AG04450 (cell line): ENCODE measurements at regions not wholly inside any gene's neighbourhood (a gene's known extent, or its start where the extent isn't known, plus 50 kb on each side); places are given as distances from the start of the nearest gene placed in this dataset.
"Not testable (repeated sequence)": the region's sequence is repeated elsewhere in the genome, so short reads cannot be mapped to it uniquely, and the experiment has no call there.

Source experiments
- CTCF ChIA-PET: fragments of 300-600, 350-600 bp; formaldehyde crosslinking; extraction: SDS; loops from one replicate; lab custom pipeline; 2022; ENCODE audit warnings: antibody characterized with exemption, inconsistent platforms; lab: Charles Lee
- POLR2A ChIA-PET: fragments of 350-600 bp; formaldehyde crosslinking; extraction: SDS; loops from one replicate; lab custom pipeline; 2021; ENCODE audit warnings: antibody characterized with exemption, inconsistent platforms; lab: Yijun Ruan, JAX
- DNase-seq: peaks from one replicate; pipeline ENCODE4 v3.0.0-alpha.2; 2011; ENCODE audit warnings: low read depth, low spot score
- H3K27ac ChIP-seq: one replicate; pipeline ENCODE4 v1.5.1; 2012; ENCODE audit warnings: low read depth, low read length, control low read depth
- H3K27me3 ChIP-seq: one replicate; pipeline ENCODE4 v1.6.0; 2012; ENCODE audit warnings: low read length; ENCODE audit not compliant: control insufficient read depth, insufficient read depth
- H3K4me3 ChIP-seq: 2 replicates; pipeline ENCODE4 v1.5.1; 2011; ENCODE audit warnings: mild to moderate bottlenecking, low read depth, low read length, control low read depth
- H3K9me3 ChIP-seq: 2 replicates; pipeline ENCODE4 v1.5.1; 2012; ENCODE audit warnings: low read length; ENCODE audit not compliant: control insufficient read depth, insufficient read depth
- TF ChIP-seq, protein P1 (sequence below): IDR thresholded peaks from 2 replicates; pipeline ENCODE4 v1.5.1; 2011; ENCODE audit warnings: low read depth, low read length, control low read depth, inconsistent platforms

DNA sequence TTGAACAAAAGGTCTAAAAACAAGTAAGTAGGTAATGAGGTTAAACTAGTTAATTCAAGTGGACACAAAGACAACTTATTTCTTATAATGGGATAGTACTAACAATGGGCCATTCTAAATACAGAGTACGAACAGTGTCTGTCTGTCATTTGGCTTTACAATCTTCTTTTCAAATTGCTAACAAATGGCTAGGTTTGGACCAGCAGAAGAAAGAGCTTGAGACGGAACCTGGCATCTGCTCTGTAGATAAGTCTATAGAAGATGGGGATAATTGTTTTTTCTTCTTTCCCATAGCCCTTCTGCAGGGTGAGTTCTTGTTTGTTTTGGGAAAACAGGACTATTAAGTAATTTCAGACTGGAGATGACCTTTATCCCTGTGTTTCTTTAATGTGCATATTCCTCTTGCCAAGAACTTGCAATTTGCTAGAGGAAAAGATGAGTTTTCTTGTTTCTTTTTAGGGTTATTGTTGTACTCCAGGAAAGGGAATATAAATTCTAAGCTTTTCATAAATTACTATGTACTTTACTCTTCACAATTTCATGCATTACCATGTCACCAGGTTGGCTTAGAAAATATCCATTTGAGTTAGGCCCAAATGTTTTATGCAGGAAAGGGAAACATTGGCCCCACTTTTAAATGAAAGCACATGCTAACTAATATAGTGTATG lies 500.5 kb upstream of the SYT4 start:
- TF ChIP-seq, protein P1, sequence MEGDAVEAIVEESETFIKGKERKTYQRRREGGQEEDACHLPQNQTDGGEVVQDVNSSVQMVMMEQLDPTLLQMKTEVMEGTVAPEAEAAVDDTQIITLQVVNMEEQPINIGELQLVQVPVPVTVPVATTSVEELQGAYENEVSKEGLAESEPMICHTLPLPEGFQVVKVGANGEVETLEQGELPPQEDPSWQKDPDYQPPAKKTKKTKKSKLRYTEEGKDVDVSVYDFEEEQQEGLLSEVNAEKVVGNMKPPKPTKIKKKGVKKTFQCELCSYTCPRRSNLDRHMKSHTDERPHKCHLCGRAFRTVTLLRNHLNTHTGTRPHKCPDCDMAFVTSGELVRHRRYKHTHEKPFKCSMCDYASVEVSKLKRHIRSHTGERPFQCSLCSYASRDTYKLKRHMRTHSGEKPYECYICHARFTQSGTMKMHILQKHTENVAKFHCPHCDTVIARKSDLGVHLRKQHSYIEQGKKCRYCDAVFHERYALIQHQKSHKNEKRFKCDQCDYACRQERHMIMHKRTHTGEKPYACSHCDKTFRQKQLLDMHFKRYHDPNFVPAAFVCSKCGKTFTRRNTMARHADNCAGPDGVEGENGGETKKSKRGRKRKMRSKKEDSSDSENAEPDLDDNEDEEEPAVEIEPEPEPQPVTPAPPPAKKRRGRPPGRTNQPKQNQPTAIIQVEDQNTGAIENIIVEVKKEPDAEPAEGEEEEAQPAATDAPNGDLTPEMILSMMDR: no peak
- Histone ChIP-seq H3K9me3 (no peaks in the 10 kb centered on the region), H3K27me3 (no peaks in the 10 kb centered on the region), H3K27ac (no peak overlapping the region), H3K4me3 (no peak overlapping the region)
- no peak for DNase-seq
- POLR2A ChIA-PET: no interaction called here
- CTCF ChIA-PET: no interaction called here

DNA sequence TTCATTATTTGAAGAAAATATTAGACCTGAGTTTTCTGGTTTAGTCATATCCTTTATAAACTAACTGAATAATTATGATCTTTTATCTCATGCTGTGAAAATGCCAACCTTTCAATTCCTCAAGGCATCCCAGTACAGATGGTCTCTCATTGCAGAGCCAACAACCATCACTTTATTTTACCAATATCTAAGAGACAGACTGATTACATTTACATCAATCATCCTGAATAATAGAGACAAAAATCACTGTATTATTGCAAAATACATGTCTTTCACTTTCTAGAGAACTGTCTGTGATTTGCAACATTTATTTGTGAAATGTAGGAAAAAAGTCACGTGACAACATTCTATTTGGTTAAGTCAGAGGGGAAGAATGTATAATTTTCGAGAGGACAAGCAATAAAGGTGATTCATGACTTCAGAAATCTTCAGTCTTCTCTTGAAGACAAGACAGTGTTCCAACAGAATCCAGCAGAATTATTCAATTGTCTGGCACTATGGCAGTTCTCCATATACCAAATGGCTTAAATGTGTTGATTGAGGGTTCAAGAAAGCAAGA lies 503.6 kb upstream of the SYT4 start:
- no peak overlapping the region for H3K27ac ChIP-seq
- no peak for DNase-seq
- CTCF ChIA-PET: no interaction called here
- TF ChIP-seq, protein P1: no peak
- no peaks in the 10 kb centered on the region for H3K9me3 ChIP-seq
- H3K27me3 ChIP-seq: no peaks in the 10 kb centered on the region
- POLR2A ChIA-PET: no interaction called here
- H3K4me3 ChIP-seq: no peak overlapping the region

DNA sequence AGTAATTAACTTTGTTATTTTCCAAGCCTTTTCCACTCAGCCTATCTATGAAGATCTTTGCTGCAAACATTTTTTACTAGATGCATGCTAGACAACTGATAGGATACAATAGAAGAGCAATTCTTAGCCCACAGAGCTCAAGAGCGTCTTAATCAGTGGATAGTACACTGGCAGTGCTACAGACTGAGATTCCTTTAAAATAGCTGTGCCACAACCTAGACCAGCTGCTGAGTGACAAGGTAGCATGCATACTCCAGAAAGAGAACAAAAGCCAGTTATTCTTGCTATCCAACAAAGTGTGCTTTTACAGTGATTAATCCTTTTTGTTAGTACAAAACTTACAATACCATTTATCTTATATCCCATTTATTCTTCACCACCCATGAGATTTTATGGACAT lies 507.9 kb upstream of the SYT4 start:
- ChIA-PET CTCF (no interaction called here), POLR2A (no interaction called here)
- no peaks in the 10 kb centered on the region for H3K9me3 ChIP-seq
- TF ChIP-seq, protein P1: no peak
- no peak overlapping the region for H3K4me3 ChIP-seq
- H3K27ac ChIP-seq: no peak overlapping the region
- no peak for DNase-seq
- no peaks in the 10 kb centered on the region for H3K27me3 ChIP-seq

DNA sequence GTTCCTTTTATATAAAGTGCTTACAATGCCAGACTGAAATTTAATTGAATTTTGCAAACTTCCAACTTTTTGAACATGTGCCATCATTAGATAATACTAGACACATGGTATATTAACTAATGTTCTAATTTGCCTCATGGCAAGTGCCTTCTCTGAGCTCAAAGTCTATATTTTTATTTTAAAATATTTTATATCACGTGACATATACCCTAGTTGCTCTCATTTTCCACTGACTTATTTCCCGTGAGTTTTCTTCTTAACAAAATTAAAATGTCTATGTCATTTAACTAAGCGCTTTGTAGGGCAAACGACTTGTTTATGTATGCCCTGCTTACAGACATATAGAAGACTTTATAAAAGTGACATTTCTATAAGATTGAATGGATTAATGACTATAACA lies 509.6 kb upstream of the SYT4 start:
- Histone ChIP-seq H3K4me3 (no peak overlapping the region), H3K27ac (no peak overlapping the region), H3K27me3 (no peaks in the 10 kb centered on the region), H3K9me3 (no peaks in the 10 kb centered on the region)
- TF ChIP-seq, protein P1: no peak
- CTCF ChIA-PET: no interaction called here
- POLR2A ChIA-PET: no interaction called here
- DNase-seq: no peak

DNA sequence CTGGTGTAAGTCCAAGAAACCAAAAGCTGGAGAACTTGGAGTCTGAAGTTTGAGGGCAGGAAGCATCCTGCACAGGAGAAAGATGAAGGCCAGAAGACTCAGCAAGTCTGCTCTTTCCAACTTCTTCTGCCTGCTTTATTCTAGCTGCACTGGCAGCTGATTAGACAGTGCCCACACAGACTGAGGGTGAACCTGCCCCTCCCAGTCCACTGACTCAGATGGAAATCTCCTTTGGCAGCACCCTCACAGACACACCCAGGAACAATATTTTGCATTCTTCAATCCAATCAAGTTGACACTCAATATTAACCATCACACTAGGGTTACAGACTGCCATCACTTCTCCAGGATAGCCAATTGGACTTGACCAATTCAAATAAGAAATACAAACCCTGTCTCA lies 510.4 kb upstream of the SYT4 start:
- H3K9me3 ChIP-seq, H3K27ac ChIP-seq, POLR2A ChIA-PET, CTCF ChIA-PET, DNase-seq, H3K27me3 ChIP-seq, H3K4me3 ChIP-seq: not testable (repeated sequence)
